LNCaP clone FGC (cell line): ENCODE measurements at regions not wholly inside any gene's neighbourhood (a gene's known extent, or its start where the extent isn't known, plus 50 kb on each side); places are given as distances from the start of the nearest gene placed in this dataset.
"Not testable (repeated sequence)": the region's sequence is repeated elsewhere in the genome, so short reads cannot be mapped to it uniquely, and the experiment has no call there.

ENCODE experiments used
- DNase-seq: peaks from one replicate; pipeline ENCODE4 v3.0.0-alpha.2; 2011; ENCODE audit warnings: low read depth
- H3K4me3 ChIP-seq: 2 replicates; pipeline ENCODE4 v1.5.1; 2011; ENCODE audit warnings: mild to moderate bottlenecking, low read depth, low read length, control low read depth
- TF ChIP-seq, protein P1 (sequence below): IDR thresholded peaks from 2 replicates; pipeline ENCODE4 v1.5.1; 2012; ENCODE audit warnings: mild to moderate bottlenecking; ENCODE audit not compliant: control insufficient read depth, insufficient read depth; ENCODE audit errors: extremely low read depth

DNA sequence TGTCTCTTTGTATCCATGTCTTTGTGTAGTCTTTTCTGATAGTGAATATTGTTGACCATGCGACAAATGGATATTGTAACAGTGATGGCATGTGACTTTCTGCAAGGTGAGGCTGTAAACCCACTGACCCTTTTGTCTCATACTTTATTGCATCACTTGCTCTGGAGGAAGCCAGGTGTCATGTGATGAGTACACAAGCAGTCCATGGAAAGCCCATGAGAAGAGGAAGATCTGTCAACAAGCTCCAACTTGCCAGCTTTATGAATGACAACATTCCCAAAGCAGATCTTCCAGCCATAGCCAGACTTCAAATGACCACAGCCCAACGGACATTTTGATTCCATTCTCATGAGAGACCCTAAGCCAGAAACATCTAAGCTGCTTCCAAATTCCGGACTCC lies 450.1 kb upstream of the ACTBL2 start:
- TF ChIP-seq, protein P1, sequence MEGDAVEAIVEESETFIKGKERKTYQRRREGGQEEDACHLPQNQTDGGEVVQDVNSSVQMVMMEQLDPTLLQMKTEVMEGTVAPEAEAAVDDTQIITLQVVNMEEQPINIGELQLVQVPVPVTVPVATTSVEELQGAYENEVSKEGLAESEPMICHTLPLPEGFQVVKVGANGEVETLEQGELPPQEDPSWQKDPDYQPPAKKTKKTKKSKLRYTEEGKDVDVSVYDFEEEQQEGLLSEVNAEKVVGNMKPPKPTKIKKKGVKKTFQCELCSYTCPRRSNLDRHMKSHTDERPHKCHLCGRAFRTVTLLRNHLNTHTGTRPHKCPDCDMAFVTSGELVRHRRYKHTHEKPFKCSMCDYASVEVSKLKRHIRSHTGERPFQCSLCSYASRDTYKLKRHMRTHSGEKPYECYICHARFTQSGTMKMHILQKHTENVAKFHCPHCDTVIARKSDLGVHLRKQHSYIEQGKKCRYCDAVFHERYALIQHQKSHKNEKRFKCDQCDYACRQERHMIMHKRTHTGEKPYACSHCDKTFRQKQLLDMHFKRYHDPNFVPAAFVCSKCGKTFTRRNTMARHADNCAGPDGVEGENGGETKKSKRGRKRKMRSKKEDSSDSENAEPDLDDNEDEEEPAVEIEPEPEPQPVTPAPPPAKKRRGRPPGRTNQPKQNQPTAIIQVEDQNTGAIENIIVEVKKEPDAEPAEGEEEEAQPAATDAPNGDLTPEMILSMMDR, result no peak
- H3K4me3 ChIP-seq, result no peak overlapping the region
- no peak for DNase-seq

DNA sequence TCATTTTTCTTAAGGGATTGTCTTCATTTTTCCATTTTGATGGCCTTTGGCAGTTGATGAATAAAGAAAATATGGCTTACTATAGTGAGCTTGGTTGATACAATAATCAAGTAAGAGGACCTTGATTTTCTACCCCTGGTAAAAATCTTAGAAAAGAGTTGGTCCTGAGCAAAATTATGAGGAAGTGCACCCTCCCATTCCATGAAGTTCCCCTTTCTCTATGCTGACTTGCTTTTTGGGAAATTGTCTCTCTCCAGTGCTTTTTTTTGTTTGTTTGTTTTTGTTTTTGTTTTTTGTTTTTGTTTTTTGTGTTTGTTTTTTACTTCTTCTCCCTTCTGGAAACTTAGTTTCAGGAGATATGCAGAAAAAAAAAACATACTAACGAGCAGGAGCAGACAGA lies 449.2 kb upstream of the ACTBL2 start:
- no peak overlapping the region for H3K4me3 ChIP-seq
- DNase-seq, result no peak
- TF ChIP-seq, protein P1, result no peak

DNA sequence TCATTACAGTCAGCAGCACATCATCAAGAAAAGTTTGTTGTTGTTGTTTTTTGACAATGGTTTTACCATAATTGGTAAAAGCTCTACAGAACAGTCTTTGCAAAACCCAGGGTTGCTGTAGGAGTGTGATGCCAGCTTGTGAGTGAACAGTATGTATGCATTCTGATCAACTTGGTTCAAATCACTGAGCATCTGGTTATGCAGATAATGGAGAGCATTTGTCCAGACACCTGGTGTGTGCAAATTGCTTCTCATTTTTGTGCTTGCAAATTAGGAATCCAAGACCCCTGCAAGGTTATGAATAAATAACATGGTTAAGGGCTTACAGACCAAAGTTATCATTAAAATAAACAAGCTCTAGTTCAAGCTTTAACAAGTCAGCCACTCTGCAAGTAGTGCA lies 448.7 kb upstream of the ACTBL2 start:
- no peak for DNase-seq
- TF ChIP-seq, protein P1, result no peak
- no peak overlapping the region for H3K4me3 ChIP-seq

DNA sequence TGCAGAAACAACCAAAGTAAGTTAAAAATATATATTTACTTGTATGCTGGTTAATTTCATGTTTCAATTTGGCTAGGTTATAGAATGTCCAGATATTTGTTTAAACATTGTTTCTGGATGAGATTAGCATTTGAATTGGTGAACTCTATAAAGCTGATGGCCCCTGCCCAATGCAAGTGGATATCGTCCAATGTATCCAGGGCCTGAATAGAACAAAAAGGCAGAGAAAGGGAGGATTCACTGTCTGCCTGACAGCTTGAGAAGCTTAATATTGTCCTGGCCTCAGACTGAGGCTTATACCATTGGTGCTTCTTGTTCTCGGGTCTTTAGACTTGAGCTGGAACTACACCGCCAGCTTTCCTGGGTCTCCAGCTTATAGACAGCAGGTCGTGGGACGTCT lies 446.7 kb upstream of the ACTBL2 start:
- TF ChIP-seq, protein P1, result no peak
- no peak overlapping the region for H3K4me3 ChIP-seq
- DNase-seq, result no peak

DNA sequence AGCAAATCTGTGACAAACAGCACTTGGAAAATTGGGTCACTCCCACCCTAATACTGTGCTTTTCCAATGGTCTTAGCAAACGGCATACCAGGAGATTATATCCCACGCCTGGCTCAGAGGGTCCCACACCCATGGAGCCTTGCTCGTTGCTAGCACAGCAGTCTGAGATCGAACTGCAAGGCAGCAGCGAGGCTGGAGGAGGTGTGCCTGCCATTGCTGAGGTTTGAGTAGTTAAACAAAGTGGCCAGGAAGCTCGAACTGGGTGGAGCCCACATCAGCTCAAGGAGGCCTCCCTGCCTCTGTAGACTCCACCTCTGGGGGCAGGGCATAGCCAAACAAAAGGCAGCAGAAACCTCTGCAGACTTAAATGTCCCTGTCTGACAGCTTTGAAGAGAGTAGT lies 440.5 kb upstream of the ACTBL2 start:
- not testable (repeated sequence) for H3K4me3 ChIP-seq, DNase-seq

DNA sequence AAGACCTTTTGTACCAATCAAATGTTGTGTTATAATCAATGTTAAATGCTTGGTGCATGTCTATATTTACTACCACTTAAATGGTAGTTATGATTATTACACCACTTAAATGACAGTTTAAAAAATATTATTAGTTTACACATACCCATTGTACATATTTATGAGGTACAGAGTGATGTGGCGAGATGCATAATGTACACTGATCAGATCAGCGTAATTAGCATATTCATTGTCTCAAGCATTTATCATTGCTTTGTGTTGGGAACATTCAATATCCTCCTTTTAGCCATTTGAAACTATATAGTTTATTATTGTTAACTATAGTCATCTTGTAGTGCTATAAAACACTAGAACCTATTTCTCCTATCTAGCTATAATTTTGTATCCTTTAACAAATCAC lies 434.4 kb upstream of the ACTBL2 start:
- DNase-seq, result no peak
- TF ChIP-seq, protein P1, result no peak

DNA sequence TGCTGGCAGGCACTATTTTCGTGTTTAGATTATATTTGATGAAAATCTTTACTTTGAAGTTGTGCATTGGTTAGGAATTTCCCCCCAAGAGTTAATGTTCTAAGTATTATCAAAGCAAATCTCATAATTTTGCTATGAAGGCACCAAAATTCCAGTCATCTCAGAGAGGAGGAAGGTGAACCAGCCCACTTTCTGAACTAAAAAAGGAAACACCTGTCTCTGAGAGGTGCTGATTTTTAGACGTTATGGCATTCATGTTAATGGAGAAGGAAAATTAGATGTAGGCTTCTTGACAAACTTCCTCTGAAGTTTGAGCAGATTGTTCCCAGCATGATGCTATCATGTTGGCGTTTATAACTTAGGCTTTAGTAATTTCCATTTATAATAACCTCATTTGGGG lies 432.9 kb upstream of the ACTBL2 start:
- DNase-seq, result no peak
- TF ChIP-seq, protein P1, result no peak
- no peak overlapping the region for H3K4me3 ChIP-seq

More for the DNA sequence above, 434.4 kb upstream of the ACTBL2 start:
- H3K4me3 ChIP-seq, result no peak overlapping the region
